ENCODE measurements at regions not wholly inside any gene's neighbourhood (a gene's known extent, or its start where the extent isn't known, plus 50 kb on each side); places are given as distances from the start of the nearest gene placed in this dataset.

DNA sequence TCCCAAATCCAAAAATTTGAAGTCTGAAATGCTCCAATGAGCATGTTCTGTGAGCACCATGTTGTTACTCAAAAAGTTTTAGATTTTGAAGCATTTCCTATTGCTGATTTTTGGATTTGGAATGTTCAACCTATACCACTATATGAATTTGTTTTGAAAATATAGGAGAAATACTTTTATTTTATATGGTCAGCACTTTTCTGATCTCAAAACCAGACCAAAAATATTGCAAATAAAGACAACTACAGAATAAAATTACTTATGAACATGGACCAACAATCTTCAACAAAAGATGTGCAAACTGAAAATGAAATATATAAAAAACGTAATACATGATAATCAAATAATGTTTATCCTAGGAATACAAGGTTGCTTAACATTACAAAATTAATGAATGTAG is 73.7 kb upstream of the APOBEC4 start:
- TF ChIP-seq, protein P1, sequence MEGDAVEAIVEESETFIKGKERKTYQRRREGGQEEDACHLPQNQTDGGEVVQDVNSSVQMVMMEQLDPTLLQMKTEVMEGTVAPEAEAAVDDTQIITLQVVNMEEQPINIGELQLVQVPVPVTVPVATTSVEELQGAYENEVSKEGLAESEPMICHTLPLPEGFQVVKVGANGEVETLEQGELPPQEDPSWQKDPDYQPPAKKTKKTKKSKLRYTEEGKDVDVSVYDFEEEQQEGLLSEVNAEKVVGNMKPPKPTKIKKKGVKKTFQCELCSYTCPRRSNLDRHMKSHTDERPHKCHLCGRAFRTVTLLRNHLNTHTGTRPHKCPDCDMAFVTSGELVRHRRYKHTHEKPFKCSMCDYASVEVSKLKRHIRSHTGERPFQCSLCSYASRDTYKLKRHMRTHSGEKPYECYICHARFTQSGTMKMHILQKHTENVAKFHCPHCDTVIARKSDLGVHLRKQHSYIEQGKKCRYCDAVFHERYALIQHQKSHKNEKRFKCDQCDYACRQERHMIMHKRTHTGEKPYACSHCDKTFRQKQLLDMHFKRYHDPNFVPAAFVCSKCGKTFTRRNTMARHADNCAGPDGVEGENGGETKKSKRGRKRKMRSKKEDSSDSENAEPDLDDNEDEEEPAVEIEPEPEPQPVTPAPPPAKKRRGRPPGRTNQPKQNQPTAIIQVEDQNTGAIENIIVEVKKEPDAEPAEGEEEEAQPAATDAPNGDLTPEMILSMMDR (IDR thresholded peaks at IDR 0.05; ENCODE audit: control insufficient read depth, extremely low read depth, insufficient read depth), result no peak
- no peak for DNase-seq (ENCODE audit: low read depth)
- no peak overlapping the region for H3K4me3 ChIP-seq (ENCODE audit: low read depth, low read length)

DNA sequence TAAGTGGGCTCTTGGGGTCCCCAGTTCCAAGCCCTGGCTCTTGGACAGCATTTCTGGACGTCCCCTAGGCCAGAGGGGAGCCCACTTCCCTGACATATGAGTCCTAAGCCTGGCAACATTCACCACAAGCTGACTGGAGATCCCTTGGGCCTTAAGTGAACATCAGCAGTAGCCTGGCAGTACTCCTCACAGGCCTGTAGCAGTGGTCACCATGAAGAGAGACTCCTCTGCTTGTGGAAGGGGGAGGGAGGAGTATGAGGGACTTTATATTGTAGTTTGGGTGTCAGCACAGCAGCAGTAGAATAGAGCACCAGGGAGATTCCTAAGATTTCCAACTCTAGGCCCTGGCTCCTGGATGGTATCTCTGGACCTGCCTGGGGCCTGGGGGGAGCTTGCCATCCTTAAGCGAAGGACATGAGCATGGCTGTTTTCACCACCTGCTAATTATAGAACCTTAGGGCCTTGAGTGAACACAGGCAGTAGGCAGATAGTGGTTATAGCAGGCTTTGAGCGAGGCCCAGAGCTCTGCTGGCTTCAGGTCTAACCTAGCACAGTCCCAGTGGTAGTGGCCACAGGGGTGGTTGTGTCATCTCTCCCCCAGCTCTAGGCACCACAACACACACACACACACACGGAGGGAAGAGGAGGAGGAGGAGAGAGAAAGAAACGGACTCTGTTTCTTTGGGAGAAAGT is 71.4 kb upstream of the APOBEC4 start:
- DNase-seq (ENCODE audit: low read depth), result no peak
- no peak overlapping the region for H3K4me3 ChIP-seq (ENCODE audit: low read depth, low read length)
- TF ChIP-seq, protein P1 (IDR thresholded peaks at IDR 0.05; ENCODE audit: control insufficient read depth, extremely low read depth, insufficient read depth), result no peak

DNA sequence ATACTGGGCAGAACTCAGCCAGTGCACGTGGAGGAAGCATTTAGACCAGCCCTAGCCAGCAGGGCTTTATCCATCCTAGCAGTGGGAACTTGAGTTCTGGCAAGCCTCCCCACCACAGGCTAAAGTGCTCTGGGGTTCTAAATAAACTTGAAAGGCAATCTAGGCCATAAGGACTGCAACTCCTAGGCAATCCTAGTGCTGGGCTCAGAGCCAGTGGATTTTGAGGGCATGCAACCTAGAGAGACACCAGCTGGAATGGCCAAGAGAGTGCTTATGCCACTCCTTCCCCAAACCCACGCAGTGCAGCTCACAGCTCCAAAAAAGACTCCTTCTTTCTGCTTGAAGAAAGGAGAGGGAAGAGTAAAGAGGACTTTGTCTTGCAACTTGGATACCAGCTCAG is 70.5 kb upstream of the APOBEC4 start:
- no peak overlapping the region for H3K4me3 ChIP-seq (ENCODE audit: low read depth, low read length)
- DNase-seq (ENCODE audit: low read depth), result no peak

DNA sequence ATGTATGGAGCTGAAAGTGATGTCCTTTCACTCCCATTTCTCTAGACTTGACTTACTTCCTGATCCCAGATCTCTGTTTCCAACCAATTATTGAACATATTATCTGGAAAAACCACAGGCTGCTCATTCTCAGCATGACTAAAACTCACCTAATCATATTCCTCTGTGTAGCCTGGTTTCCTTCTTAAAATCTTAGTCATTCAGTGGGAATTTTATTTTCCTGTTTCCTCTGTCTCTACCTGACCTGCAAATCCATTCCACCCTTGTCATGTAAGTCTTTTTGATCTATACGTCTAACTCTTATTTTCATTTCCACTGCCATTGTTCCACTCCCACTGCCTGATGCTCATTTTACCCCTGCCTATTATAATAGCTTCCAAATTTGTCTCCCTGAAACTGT is 67.9 kb upstream of the APOBEC4 start:
- no peak for DNase-seq (ENCODE audit: low read depth)
- no peak overlapping the region for H3K4me3 ChIP-seq (ENCODE audit: low read depth, low read length)
- TF ChIP-seq, protein P1 (IDR thresholded peaks at IDR 0.05; ENCODE audit: control insufficient read depth, extremely low read depth, insufficient read depth), result no peak

More for the DNA sequence above, 70.5 kb upstream of the APOBEC4 start:
- TF ChIP-seq, protein P1 (IDR thresholded peaks at IDR 0.05; ENCODE audit: control insufficient read depth, extremely low read depth, insufficient read depth), result no peak

DNA sequence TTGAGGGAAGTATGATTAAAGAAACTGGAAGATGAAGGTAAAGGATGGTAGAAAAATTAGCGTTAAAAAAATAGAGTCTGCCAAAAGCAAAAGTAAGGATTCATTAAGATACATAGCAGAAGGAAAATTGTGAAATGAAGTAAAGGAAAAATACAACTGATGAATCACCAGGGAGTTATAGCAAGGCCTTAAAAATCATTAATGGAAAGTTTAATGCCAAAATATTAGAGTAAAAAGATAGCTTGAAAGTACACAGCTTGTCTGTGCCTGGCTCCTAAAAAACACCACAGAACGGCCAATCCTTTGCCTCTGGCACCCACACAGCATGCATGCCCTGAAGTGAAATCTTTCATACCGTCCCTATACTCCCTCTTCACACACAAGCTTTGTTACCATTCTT is 66.9 kb upstream of the APOBEC4 start:
- TF ChIP-seq, protein P1 (IDR thresholded peaks at IDR 0.05; ENCODE audit: control insufficient read depth, extremely low read depth, insufficient read depth), result no peak
- no peak overlapping the region for H3K4me3 ChIP-seq (ENCODE audit: low read depth, low read length)
- no peak for DNase-seq (ENCODE audit: low read depth)

DNA sequence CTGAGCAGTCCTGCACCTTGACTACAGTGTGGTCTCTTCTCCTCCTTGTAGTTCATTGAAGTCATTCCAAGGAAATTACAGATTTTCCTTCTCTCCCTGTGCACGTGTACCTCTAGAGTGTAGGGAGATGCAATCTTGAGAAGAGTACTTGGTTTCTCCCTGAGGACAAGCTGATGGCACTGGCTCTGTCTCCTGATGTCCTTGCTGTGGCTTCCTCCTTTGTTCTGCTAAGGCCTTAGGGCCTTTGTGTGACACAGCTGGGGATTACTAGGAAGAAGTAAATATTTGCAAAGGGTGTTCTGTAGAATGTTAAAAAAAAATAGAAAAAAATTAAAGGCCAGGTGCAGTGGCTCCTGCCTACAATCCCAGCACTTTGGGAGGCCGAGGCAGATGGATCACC is 66.2 kb upstream of the APOBEC4 start:
- H3K4me3 ChIP-seq (ENCODE audit: low read depth, low read length), result no peak overlapping the region
- TF ChIP-seq, protein P1 (IDR thresholded peaks at IDR 0.05; ENCODE audit: control insufficient read depth, extremely low read depth, insufficient read depth), result no peak
- peak; percentile 67 for DNase-seq (ENCODE audit: low read depth)

DNA sequence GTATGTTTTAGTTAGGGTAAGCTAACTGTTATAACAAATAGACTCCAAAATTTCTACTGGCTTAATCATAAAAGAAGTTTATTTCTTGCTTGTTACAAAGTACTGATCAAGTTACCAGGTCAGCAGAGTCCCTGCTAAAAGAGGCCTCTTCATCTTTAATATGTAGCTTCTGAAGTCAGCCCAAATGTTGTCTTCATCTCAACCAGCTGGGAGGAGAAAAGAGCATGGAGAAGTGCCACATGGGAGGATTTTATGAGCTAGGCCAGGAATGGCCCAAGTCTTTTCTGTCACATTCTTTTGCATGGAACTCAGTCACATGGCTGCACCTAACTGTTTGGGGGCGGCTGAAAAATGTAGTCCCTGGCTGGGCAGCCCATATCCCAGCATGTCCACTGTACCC is 63.2 kb upstream of the APOBEC4 start:
- H3K4me3 ChIP-seq (ENCODE audit: low read depth, low read length), result no peak overlapping the region
- TF ChIP-seq, protein P1 (IDR thresholded peaks at IDR 0.05; ENCODE audit: control insufficient read depth, extremely low read depth, insufficient read depth), result no peak
- no peak for DNase-seq (ENCODE audit: low read depth)

Data from LNCaP clone FGC (cell line).